Smooth muscle cell (in vitro differentiated cells): ENCODE measurements at regions not wholly inside any gene's neighbourhood (a gene's known extent, or its start where the extent isn't known, plus 50 kb on each side); places are given as distances from the start of the nearest gene placed in this dataset.

ENCODE experiments used
- DNase-seq: peaks from one replicate; lab custom pipeline; 2025; ENCODE audit not compliant: unreplicated experiment; lab: John Stamatoyannopoulos, UW
- H2AFZ ChIP-seq: fragments of 200-600 bp; sonication (generic); 2 replicates; pipeline ENCODE4 v1.6.0; 2016; ENCODE audit warnings: antibody characterized with exemption, low read depth, mild to moderate bottlenecking
- H3F3A ChIP-seq: fragments of 200-600 bp; sonication (generic); 2 replicates; pipeline ENCODE4 v1.6.0; 2017; ENCODE audit warnings: antibody characterized with exemption, low read depth
- H3K27ac ChIP-seq: fragments of 200-600 bp; sonication (generic); 2 replicates; pipeline ENCODE4 v1.5.1; 2016; ENCODE audit warnings: low read depth, mild to moderate bottlenecking
- H3K27me3 ChIP-seq: fragments of 200-600 bp; sonication (generic); 2 replicates; pipeline ENCODE4 v1.6.1; 2016; ENCODE audit warnings: low read depth, mild to moderate bottlenecking
- H3K36me3 ChIP-seq: fragments of 200-600 bp; sonication (generic); 2 replicates; pipeline ENCODE4 v1.5.1; 2016; ENCODE audit warnings: low read depth
- H3K4me1 ChIP-seq: fragments of 200-600 bp; sonication (generic); 2 replicates; pipeline ENCODE4 v1.5.1; 2016; ENCODE audit warnings: low read depth
- H3K4me2 ChIP-seq: fragments of 200-600 bp; sonication (generic); 2 replicates; pipeline ENCODE4 v1.6.0; 2016; ENCODE audit warnings: mild to moderate bottlenecking
- H3K4me3 ChIP-seq: fragments of 200-600 bp; sonication (generic); 2 replicates; pipeline ENCODE4 v1.5.1; 2016; ENCODE audit warnings: mild to moderate bottlenecking
- H3K79me2 ChIP-seq: fragments of 200-600 bp; sonication (generic); 2 replicates; pipeline ENCODE4 v1.6.0; 2016; ENCODE audit warnings: low read depth, mild to moderate bottlenecking
- H3K9ac ChIP-seq: fragments of 200-600 bp; sonication (generic); 2 replicates; pipeline ENCODE4 v1.6.0; 2016; ENCODE audit warnings: low read depth
- H3K9me3 ChIP-seq: fragments of 200-600 bp; sonication (generic); replicated peaks from 2 replicates; pipeline ENCODE4 v1.5.1; 2016; ENCODE audit warnings: low read depth
- H4K20me1 ChIP-seq: fragments of 200-600 bp; sonication (generic); 2 replicates; pipeline ENCODE4 v1.6.0; 2016; ENCODE audit warnings: low read depth
- WGBS: methylation state at CpG from one replicate; pipeline ENCODE4 v1.1.7; 2016; ENCODE audit warnings: low lambda C conversion rate; 5-methylcytosine and 5-hydroxymethylcytosine counted together
- TF ChIP-seq, protein P1 (sequence below): fragments of 200-600 bp; sonication (generic); IDR thresholded peaks from 2 replicates; pipeline ENCODE4 v1.5.1; 2017; ENCODE audit warnings: borderline replicate concordance, mild to moderate bottlenecking, antibody characterized with exemption; ENCODE audit not compliant: insufficient read depth, poor library complexity, severe bottlenecking

DNA sequence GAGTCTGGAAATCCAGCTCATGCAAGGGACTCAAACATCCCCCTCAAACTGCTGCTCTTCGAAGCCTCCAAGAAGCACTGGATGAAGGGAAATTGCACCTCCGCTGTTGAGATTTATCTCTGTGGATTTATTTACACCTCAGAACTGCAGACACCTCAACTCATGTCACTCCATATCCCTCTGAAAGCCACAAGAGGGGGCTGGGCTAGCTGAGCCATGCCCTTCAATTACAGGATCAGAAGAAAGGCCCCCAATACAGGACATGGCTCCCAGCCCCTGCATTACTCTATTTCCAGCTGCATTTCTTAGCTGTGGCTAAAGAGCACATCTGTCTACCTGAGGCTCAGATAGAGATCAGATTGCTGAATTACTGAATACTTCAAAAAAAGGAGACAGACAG lies 103.1 kb upstream of the DYNLRB2 start:
- Histone ChIP-seq H3K36me3 (no peaks in the 10 kb centered on the region), H4K20me1 (no peaks in the 10 kb centered on the region), H2AFZ (no peak overlapping the region), H3K4me2 (no peak overlapping the region), H3F3A (no peaks in the 10 kb centered on the region), H3K4me3 (no peak overlapping the region), H3K27ac (no peak overlapping the region), H3K9me3 (no peaks in the 10 kb centered on the region), H3K9ac (no peak overlapping the region), H3K79me2 (no peaks in the 10 kb centered on the region), H3K4me1 (no peaks in the 10 kb centered on the region), H3K27me3 (peaks cover 35% of the 10 kb centered on the region)
- TF ChIP-seq, protein P1, sequence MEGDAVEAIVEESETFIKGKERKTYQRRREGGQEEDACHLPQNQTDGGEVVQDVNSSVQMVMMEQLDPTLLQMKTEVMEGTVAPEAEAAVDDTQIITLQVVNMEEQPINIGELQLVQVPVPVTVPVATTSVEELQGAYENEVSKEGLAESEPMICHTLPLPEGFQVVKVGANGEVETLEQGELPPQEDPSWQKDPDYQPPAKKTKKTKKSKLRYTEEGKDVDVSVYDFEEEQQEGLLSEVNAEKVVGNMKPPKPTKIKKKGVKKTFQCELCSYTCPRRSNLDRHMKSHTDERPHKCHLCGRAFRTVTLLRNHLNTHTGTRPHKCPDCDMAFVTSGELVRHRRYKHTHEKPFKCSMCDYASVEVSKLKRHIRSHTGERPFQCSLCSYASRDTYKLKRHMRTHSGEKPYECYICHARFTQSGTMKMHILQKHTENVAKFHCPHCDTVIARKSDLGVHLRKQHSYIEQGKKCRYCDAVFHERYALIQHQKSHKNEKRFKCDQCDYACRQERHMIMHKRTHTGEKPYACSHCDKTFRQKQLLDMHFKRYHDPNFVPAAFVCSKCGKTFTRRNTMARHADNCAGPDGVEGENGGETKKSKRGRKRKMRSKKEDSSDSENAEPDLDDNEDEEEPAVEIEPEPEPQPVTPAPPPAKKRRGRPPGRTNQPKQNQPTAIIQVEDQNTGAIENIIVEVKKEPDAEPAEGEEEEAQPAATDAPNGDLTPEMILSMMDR, result no peak
- DNase-seq, result no peak
- WGBS, result 78% methylated on average over 2 of the region's 2 CpGs

DNA sequence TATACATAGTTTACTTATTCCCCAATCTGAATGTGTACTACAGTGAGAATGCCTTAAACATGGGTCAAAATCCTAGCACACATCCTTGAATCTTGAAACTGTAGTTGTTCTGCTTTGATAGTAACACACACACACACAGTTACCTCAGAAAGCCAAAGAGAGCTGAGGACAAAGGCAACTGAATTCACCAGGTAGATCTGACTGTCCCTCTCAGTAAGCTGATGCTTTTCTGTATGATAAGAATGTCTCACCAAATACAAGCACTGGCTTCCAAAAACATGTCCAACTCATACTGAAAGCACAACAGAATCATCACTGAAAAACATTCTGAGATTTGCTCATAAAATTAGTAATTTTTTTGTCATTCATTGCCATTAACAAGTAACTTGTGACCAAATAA lies 104.3 kb upstream of the DYNLRB2 start:
- Histone ChIP-seq H3K36me3 (no peaks in the 10 kb centered on the region), H3K79me2 (no peaks in the 10 kb centered on the region), H4K20me1 (no peaks in the 10 kb centered on the region), H3F3A (no peaks in the 10 kb centered on the region), H3K9me3 (no peaks in the 10 kb centered on the region), H3K4me1 (no peaks in the 10 kb centered on the region), H3K4me2 (no peak overlapping the region), H3K9ac (no peak overlapping the region), H3K4me3 (no peak overlapping the region), H3K27me3 (peaks cover 24% of the 10 kb centered on the region), H3K27ac (no peak overlapping the region), H2AFZ (no peak overlapping the region)
- TF ChIP-seq, protein P1, result no peak
- no peak for DNase-seq

DNA sequence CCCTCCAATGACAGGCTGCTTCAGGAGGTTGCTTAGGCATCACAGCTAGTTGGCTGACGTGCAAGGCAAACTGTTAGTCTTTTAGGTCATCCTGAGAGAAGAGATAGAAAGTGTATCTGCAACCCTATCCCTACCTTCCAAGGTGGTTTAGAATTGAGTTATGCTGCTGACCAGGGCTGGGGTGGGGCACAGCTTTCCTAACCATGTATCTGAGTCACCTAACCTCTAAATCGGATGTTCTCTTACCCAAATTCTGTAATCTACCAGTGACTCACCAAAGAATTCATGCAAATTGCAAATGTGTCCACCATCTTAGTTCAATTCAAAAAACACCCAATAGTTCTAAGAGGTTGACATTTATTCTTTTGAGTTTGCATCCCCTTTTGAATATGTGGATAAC lies 107.2 kb upstream of the DYNLRB2 start:
- Histone ChIP-seq H3F3A (no peaks in the 10 kb centered on the region), H2AFZ (no peak overlapping the region), H4K20me1 (no peaks in the 10 kb centered on the region), H3K4me3 (no peak overlapping the region), H3K4me2 (no peak overlapping the region), H3K4me1 (no peaks in the 10 kb centered on the region), H3K36me3 (no peaks in the 10 kb centered on the region), H3K27me3 (peaks cover 12% of the 10 kb centered on the region), H3K79me2 (no peaks in the 10 kb centered on the region), H3K9ac (no peak overlapping the region), H3K9me3 (no peaks in the 10 kb centered on the region), H3K27ac (no peak overlapping the region)
- no peak for DNase-seq
- TF ChIP-seq, protein P1, result no peak
- WGBS, result 77% methylated on average over 2 of the region's 2 CpGs

DNA sequence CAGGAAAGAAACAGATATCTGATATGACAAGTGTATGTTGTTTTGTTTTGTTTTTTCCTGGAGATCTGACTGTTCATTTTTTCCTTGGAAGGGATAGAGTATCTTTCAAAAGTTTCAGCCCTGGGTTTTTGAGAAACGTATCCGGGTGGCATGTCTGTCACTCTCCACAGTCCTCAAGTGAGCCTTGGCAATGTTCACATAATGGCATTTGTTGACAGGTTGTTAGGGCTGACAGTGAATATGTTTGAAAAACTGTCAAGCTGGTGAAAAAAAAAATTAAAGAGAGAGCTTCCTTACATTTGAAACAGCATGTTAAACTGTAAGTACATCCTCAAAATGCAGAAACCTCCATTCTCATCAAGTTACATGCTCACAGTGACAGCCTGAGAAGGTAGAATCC lies 113.0 kb upstream of the DYNLRB2 start:
- Histone ChIP-seq H3K4me1 (no peaks in the 10 kb centered on the region), H3K9ac (no peak overlapping the region)
- TF ChIP-seq, protein P1, result no peak

More for the DNA sequence above, 113.0 kb upstream of the DYNLRB2 start:
- no peak overlapping the region for H2AFZ ChIP-seq
- no peak overlapping the region for H3K4me3 ChIP-seq
- H3K36me3 ChIP-seq, result no peaks in the 10 kb centered on the region
- no peaks in the 10 kb centered on the region for H3K79me2 ChIP-seq
- H3F3A ChIP-seq, result no peaks in the 10 kb centered on the region
- H3K27me3 ChIP-seq, result peaks cover 53% of the 10 kb centered on the region
- H3K4me2 ChIP-seq, result no peak overlapping the region
- H3K27ac ChIP-seq, result no peak overlapping the region
- WGBS, result 93% methylated on average over 2 of the region's 2 CpGs
- no peaks in the 10 kb centered on the region for H4K20me1 ChIP-seq
- no peaks in the 10 kb centered on the region for H3K9me3 ChIP-seq
- no peak for DNase-seq
